Stimulated activated CD8-positive, alpha-beta memory T cell treated with anti-CD3 and anti-CD28 coated beads, Interleukin-2, amount 100 ng/mL, for 48 hours (primary cell): ENCODE measurements at regions not wholly inside any gene's neighbourhood (a gene's known extent, or its start where the extent isn't known, plus 50 kb on each side); places are given as distances from the start of the nearest gene placed in this dataset.
"Not testable (repeated sequence)": the region's sequence is repeated elsewhere in the genome, so short reads cannot be mapped to it uniquely, and the experiment has no call there.

Experiments used
- DNase-seq, 2 donors: peaks; one replicate each; pipeline ENCODE4 v3.0.0-alpha.2; 2020; ENCODE audit warnings: low read depth in 2 of 2

DNA sequence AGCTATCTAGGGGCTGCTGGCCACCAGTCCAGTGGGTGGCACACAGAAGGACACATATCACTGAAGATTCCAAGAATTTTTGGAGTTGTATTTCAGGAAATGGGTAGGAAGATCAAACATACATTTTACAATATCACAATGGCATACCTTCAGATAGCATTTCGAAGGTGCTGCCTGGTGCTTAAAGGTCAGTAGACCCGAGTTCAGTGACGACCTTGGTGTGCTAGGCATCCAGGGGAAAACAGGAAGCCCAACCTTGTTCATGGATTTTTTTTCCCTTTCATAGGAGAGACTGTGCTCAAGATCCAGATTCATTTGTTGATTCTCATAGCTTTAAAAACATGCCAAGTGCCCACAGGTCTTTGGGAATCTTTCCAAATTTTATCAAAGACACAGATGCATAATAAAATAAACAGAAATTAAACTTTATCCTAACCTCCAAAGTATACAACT lies 51.0 kb upstream of the RCBTB2 start:
- no peak for DNase-seq

DNA sequence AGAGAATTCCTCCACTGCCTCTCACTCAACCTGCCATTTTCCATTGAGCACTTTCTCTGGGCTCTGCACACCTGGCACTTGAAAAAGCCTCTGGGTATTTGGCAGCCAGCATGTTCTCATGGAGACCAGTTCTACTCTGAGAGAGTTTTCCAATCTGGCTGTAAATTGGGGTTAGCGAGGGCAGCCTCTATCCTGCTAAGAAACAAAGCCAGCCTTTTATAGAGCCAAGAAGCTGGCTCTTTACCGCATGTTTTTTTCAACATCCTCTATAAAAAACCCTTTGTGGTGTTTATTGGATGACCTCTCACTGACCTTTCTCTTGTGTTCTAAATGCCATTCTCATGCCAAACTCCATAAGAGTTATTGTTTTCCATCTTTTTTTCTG lies 52.6 kb upstream of the RCBTB2 start:
- no peak for DNase-seq

DNA sequence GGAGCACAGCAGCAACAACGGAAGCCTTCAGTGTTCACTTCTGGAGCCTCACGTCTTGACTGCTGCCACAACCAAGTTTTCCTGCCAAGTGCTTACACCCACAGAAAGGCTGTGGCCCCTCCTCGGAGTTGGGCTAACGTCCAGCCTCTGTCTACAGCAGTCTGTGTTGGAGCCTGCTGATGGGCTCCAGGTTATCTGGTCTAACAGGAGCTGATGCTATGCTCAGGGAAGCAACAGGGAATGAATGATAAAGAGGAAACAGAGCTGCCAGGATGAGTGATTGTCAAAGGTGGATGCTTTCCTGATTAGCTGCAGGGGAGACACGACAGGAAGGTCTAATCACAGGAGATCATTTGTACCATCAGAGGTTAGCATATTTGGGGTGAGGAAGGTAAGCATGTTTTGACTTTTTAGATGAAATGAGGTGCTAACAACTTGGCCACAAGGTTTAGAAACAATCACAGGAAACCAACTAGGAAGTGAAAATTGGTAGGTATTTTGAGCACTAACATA lies 53.8 kb upstream of the RCBTB2 start:
- no peak for DNase-seq

DNA sequence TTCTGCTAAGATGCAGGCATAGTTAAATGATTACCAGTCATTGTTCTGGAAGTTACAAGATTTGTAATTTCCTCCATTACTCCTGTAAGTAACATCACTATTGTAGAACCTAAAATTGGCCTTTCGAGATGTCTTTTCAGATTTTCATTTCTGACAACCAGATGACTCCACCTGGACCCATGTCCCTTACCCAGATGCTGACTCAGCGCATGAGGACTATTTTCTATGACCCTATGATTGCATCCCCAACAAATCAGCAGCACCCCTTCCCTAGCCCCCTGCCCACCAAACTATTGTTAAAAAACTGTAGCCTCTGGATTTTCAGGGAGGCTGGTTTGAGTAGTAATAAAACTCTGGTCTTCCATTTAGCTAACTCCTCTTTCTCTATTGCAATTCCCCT lies 55.2 kb upstream of the RCBTB2 start:
- DNase-seq: no peak

DNA sequence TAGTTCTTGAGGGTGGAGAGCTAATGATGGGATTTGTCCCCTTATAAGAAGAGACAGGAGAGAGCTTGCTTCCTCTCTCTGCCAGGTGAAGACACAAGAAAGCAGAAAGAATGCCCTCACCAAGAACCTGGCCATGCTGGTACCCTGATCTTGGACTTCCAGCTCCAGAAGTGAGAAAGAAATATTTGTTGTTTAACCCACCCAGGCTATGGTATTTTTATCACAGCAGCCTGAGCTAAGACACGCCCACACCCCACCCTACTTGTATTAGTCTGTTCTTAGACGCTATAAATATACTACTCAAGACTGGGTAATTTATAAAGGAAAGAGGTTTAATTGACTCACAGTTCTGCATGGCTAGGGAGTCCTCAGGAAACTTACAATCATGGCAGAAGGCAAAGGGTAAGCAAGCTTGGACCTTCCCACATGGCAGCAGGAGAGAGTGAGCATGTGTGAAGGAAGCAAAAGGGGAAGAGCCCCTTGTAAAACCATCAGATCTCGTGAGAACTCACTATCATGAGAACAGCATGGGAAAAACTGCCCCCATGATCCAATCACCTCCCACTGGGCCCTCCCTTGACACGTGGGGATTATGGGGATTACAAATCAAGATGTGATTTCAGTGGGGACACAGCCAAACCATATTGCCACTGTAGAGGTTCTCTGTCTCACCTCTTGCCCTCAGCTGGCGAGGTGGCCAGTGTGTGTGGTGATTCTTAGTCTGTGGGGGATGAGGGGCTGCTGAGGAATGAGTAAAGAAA lies 57.4 kb upstream of the RCBTB2 start:
- no peak for DNase-seq

DNA sequence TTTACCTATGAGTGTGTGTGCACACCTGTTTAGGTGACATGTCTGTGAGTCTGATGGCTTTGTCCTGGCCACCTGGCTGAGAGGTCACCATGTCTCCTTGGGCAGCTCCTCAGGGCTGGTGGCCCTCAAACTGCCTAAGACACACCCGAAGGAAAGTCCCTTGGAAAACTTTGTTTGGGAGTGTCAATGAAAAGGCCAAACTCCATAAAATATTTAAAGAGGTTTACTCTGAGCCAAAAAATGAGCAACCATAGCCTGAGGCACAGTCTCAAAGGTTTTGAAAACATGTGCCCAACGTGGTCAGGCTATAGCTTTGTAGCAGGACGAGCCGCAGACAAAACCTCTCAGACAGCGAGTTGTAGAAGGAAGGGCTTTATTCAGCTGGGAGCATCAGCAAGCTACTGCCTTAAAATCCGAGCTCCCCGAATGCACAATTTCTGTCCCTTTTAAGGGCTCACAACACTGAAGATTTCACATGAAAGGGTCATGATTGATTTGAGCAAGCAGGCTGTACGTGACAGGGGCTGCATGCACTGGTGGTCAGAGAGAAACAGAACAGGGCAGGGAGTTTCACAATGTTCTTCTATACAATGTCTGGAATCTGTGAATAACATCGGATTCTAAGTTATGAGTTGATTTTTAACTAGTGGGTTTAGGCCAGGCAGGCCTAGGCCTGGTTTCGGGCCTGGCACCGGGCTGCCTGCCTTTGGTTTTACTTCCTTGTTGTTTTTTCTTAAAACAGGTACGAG lies 58.4 kb upstream of the RCBTB2 start:
- DNase-seq: not testable (repeated sequence)

DNA sequence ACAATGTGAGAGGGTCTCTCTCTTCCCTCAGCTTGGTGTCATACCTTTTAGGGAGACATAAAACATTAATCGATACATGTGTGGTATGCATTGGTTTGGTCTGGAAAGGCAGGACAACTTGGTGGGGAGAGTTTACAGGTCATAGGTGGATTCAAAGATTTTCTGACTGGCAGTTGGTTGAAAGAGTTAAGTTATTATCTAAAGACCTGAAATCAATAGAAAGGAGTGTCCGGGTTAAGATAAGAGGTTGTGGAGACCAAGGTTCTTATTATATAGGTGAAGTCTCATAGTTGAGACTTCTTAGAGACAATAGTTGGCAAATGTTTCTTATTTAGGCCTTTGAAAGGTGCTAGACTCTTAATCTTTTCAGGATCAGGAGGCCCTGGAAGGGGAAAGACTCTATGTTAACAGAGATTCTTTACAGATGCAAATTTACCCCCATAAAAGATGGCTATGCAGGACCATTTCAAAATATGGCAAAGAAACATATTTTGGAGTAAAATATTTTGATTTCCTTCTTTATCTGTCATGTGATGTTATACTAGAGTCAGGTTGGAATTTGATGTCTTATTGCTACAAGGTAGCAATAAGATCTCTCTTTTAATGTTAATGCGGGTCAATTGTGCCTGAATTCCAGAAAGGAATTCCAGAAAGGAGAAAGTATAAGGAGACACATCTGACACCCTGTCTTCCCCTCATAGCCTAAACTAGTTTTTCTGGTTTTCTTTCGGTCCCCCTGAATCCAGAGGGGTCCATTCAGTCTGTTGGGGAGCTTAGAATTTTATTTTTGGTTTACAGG lies 59.2 kb upstream of the RCBTB2 start:
- no peak for DNase-seq

DNA sequence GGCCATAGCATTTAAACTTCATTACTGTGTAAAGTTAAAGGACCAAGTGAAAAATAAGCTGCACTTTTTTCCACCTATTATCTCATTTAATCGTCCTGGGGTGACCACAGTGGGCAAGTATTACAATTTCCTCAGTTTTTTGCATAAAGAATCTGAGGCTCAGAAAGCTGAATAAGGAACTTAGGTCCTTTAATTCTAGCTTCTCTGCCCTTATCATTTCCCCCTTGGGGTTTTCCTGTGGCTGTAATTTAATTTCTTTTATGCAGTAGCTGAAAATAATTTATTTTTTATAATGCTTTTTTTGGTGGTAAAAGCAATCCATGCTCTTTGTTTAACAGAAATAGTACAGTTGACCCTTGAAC lies 59.8 kb upstream of the RCBTB2 start:
- DNase-seq: no peak

DNA sequence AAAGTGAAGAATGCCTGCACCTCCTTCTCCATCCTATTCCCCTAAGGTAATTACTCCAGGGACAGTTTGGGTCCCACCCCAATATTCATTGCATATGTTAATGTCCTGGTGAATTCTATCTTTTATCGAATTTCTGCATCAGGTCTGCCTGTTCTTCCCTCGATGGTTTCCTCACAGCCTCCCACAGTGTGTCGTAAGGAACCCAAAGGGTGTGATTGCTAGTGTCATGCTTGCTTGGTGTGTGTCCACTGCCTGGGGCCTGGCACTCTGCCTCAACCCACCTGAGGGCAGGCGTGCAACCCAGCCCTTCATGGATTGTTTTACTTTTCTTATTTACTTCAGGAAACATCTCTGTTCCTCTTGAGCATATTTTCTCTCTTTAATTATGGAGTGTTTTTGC lies 60.2 kb upstream of the CYSLTR2 start:
- DNase-seq: no peak

DNA sequence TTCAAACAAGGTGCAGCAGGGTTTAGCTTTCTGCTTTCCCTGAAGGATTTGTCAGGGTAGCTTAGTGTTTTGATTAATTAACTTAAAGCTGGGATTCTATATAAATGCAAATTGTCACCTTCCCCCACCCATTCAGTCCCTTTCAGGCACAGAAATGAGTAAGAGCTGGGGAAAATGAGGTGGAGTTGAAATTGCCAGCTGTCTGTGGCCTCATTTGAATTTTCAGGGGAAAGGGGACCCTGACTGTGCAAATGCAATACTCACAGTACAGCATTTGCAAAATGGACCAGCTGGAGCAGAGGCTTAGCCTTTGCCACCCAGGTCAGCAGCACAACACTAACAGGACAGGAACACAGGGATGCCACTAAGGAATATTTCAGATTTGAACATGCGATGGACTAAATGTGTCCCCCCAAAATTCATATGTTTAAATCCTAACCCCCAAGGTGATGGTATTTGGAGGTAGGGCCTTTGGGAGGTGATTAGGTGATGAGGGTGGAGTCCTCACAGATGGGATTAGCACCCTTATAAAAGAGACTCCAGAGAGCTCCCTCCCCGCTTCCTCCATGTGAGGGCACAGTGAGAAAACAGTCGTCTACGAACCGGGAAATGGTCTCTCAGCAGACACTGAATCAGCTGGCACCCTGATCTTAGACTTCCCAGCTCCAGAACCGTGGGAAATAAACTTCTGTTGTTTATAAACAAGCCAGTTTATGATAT lies 59.5 kb upstream of the CYSLTR2 start:
- DNase-seq: no peak

DNA sequence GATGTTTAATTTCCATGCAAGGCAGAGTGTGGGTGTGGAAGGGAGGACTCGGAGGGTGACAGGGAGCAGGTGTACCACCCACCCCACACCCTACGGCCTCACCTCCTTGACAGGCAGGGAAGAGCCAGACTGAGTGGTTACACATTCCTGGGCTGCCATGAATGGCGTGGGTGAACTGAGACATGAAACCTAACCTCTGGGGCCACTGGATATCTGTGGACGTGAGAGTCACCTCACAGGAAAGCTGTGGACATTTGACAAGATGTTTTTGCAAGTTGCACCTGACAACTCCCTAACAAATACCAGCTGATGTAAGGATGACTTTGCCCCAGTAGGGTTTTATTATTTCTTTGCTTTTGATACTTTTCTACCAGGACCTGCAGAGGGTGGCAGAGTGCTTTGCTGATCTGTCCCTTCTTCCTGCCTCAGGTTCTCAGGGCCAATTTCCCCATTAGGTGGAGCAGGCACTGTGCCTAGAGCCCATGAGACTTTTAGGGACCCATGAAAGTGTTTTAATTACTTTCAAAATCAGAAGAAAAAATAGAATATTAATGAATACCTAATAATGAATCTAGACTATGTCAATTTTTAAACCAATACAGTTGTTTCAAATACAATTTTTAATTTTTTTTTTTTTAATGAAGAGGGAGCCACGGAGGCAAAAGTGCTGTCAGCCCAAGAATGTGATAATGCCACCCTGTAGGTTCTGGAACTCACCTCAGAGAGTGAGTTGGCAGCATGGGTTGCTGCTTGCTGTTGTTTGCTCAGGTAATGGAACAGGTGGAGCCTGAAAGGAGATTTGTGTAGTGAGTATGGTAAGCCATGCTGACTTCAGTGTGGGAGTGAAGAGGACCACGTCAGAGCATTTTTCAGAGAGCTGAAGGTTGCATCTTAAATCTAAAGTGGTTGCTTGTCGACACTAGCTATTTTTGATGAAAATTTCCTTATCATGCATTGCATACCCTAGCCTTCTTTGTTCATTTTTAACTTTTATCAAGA lies 58.0 kb upstream of the CYSLTR2 start:
- DNase-seq: peak; percentile 4 to 34

DNA sequence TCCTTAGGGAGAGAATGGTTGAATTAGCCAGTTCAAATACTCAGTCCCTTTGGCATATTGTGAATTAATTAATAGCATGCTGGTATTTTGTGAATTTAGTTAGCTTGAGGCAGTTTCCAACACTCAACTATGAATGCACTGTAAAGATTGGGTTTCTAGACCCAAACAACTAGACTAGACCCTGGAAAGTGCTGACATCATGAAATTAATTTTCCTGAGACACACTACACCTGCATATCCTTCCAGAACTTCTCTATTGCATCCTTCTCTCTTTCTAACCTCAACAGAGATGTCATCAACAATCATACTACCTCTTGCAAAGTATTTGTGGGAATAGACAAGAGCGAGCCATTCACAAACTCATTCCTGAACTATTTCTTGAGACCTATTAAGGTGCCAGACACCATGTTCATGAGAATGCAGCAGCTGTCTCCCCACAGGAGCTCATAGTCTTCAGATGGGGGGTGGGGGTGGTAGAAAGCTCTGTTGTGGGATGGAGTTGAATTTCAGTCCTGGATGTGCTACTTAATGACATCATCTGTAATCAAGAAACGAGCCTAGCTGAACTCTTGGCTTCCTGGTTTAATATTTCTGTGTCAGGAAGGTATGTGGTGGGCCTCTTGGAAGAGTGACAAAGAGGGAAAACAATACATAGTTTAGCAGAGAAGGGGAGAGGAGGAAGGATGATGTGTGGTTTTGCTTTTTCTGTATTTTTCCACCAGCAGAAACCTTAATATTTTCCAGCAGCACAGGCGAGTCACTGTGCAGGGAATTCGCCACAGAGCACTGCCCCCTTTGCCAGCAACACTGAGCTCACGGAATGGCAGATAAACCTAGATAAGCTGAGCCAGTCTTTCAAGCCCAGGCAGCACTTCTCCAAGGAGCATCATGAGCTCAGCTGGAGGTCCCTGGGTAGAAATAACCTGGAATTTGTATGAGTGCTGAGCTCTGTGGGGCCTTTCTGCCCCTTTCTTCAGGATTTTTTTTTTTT lies 53.1 kb upstream of the CYSLTR2 start:
- no peak for DNase-seq

DNA sequence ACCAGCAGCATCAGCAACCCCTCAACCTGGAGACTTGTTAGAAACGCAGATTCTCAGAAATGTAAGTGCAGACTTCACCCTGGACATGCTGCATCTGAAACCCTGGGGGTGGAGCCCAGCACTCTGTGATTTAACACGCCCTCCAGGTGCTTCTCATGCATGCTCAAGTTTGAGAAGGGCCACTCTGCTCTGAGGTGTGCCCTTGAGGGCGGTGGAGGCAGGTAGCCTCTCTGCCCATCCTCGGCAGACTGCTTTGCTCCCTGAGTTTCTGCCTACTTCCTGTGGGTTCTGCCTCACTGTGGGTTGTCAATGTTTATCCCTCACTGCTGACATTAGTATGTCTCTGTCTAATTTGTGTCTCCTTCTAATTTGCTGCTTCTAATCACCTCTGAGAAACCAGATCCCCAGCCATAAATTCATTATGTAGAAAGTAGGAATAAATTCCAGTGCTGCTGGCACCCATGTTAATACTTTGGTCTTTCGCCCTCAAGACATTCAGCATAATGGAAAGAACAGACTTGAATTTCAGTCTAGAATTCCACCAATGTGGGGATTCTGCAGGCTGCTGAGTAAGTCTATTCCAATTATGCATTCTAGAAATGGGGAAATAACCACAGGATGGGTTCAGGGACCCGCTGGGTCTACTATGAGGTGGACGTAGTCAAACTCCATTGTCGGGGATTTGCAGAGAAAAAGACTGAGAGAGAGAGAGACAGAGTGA lies 51.3 kb upstream of the CYSLTR2 start:
- DNase-seq: no peak

DNA sequence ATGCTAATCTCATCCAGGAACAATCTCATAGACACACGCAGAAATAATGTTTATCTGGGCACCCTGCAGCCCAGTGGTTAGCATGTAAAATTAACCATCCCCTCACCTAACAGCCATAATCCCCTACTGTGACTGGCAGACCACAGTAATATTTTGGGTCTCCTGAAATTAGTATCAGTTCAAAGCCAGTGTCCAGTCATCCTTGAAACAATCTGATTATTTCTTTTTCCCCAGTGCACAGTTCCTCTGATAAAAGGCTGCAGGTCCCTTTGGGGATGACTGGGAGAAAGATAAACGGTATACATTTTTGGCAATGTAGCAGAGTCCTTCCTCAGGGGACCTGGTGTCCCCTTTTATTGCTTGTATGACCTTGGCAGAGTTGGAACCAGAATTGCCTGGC lies 50.4 kb upstream of the CYSLTR2 start:
- DNase-seq: no peak
